ENCODE measurements at regions not wholly inside any gene's neighbourhood (a gene's known extent, or its start where the extent isn't known, plus 50 kb on each side); places are given as distances from the start of the nearest gene placed in this dataset.
"Not testable (repeated sequence)": the region's sequence is repeated elsewhere in the genome, so short reads cannot be mapped to it uniquely, and the experiment has no call there.

DNA sequence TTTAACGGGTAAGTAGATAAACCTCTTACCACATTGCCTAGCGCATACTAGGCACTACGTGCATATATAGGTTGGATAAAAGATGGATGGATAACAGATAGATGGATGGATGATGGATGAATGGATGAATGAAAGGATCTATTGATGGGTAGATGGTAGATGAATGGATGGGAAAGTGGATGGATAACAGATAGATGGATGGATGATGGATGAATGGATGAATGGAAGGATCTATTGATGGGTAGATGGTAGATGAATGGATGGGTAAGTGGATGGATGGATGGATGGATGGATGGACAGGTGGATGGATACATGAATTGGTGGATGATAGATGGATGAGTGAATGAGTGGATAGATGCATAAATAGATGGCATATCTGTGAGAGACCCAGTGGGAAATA lies 555.0 kb downstream of the MN1 start:
- in situ Hi-C loops (cut with HindIII; ENCODE audit: low pct_unique_long_range_greater_than_20kb, low sequenced_read_pairs): no loop called here

DNA sequence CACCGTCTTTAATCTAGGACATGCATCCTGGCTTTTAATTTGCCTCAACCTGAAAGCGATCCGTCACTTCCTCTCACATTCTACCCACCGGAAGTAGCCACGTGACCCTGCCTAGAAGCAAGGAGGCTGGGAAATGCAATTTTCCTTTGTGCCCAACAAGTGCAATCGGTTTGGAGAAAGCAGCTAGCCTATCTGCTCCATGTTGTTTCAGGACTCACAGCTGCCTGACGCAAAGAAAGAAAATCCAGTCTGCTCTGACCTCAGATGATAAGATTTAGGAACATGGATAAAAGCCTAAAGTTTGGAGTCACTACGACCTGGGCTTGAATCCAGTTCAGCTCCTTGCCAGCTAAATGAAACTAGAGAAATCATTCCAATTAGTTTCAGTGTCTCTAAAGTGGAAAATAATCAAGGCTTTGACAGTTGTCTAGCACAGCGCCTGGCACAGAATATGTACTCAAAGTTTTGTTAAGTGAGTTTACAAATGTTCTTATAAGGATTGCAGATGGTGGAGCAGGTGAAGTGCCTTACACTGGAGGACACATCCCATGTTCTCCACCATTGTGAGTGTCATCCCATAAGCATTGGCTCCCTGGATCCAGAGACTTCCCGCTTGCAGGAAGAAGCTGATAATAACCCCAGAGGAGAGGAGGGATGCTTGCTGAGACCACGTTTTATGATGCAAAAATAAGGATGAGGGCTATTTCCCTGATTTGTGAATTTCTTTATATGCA lies 553.7 kb downstream of the MN1 start:
- TF ChIP-seq JUND (IDR thresholded peaks at IDR 0.05; ENCODE audit: low read depth): no peak
- in situ Hi-C loops (cut with HindIII; ENCODE audit: low pct_unique_long_range_greater_than_20kb, low sequenced_read_pairs): no loop called here
- DNase-seq (ENCODE audit: low read depth in 1 of 2, low spot score in 1 of 2): no peak

More for the DNA sequence above, 555.0 kb downstream of the MN1 start:
- no peak for TF ChIP-seq JUND (IDR thresholded peaks at IDR 0.05; ENCODE audit: low read depth)
- no peak for DNase-seq (ENCODE audit: low read depth in 1 of 2, low spot score in 1 of 2)

DNA sequence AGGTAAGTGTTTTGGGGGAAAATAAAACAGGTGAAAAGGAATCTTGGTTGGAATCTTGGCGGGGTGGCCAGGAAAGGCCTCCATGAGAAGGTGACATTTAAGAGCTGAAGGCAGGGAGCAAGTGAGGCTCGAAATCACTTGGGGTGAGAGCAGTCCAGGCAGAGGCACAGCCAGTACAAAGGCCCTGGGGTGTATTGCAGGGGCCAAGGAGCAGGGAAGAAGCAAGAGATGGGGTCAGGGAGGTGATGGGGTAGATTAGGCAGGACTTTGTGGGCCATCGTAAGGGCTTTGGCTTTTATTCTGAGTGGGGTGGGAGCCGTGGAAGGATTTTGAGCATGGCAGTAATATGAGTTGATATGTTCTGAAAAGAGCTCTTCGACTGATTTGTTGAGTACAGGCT lies 551.1 kb downstream of the MN1 start:
- TF ChIP-seq JUND (IDR thresholded peaks at IDR 0.05; ENCODE audit: low read depth): no peak
- in situ Hi-C loops (cut with HindIII; ENCODE audit: low pct_unique_long_range_greater_than_20kb, low sequenced_read_pairs): no loop called here
- DNase-seq (ENCODE audit: low read depth in 1 of 2, low spot score in 1 of 2): no peak

DNA sequence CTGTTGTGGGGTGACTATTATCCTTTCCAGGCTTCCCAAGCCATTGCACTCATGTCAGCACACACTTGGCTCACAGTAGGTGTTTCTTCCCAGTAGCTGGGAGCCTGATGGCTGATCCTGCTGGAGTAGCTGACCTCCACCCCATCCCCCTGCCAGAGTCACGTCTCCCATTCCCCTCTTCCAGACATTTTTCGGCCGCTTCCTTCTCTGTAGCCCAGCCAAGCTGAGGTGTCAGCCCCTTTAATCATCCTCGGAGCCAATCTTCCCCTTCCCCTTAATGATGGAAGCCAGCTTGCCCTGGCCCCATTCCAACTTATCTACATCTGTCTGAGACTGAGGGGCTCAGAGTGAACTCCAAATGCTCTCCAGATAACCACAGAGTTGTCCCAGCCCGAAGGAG lies 550.7 kb downstream of the MN1 start:
- TF ChIP-seq JUND (IDR thresholded peaks at IDR 0.05; ENCODE audit: low read depth): no peak
- in situ Hi-C loops (cut with HindIII; ENCODE audit: low pct_unique_long_range_greater_than_20kb, low sequenced_read_pairs): no loop called here
- no peak for DNase-seq (ENCODE audit: low read depth in 1 of 2, low spot score in 1 of 2)

DNA sequence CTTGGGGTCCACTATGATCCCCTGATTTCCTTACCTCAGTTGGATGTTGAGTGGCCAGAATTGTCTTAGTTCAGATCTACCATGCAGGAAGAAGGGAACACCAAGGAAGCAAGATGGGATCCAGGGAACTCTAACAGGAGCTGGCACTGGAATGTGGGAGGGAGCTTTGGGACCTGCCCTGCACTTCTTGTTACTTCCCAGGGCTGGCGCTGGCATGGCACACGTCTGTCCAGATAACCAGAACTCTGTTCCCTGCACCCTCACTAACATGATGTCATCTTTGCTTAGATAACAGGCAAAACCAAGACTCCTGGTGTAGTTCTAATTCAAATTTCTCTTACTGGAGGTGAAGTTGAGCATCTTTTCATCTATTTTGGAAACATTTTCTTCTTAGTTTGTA lies 550.0 kb downstream of the MN1 start:
- TF ChIP-seq JUND (IDR thresholded peaks at IDR 0.05; ENCODE audit: low read depth): no peak
- no peak for DNase-seq (ENCODE audit: low read depth in 1 of 2, low spot score in 1 of 2)
- in situ Hi-C loops (cut with HindIII; ENCODE audit: low pct_unique_long_range_greater_than_20kb, low sequenced_read_pairs): no loop called here

DNA sequence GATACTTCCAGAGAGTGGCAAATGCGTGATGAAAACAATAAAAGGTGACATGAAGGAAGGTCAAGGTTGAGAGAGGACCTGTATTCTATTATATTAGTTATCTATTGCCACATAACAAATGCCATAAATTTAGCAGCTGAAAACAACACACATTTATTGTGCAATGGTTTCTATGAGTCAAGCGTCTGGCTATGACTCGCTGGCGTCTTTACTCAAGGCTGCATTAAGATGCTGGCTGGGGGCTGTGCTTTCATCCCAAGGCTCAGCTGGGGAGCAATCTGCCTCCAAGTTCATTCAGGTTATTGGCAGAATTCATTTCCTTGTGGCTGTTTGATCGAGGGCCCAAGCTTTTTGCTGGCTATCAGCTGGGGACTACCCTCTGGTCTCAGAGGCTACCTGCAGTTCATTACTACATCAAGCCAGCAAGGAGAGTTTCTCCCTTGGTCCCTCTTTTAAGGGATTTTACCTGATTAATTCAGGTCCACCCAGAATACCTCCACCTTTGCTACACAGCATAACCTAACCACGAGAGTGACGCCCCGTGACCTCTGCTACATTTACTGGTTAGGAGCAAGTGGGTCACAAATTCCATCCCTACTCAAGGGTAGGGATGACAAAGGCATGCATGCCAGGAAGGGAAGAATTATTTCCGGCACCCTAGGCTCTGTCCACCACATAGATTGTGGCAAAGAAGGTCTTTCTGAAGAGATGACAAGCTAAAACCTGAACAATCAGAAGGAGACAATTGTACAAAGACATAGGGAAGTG lies 549.1 kb downstream of the MN1 start:
- no peak for DNase-seq (ENCODE audit: low read depth in 1 of 2, low spot score in 1 of 2)
- in situ Hi-C loops (cut with HindIII; ENCODE audit: low pct_unique_long_range_greater_than_20kb, low sequenced_read_pairs): no loop called here
- TF ChIP-seq JUND (IDR thresholded peaks at IDR 0.05; ENCODE audit: low read depth): no peak

DNA sequence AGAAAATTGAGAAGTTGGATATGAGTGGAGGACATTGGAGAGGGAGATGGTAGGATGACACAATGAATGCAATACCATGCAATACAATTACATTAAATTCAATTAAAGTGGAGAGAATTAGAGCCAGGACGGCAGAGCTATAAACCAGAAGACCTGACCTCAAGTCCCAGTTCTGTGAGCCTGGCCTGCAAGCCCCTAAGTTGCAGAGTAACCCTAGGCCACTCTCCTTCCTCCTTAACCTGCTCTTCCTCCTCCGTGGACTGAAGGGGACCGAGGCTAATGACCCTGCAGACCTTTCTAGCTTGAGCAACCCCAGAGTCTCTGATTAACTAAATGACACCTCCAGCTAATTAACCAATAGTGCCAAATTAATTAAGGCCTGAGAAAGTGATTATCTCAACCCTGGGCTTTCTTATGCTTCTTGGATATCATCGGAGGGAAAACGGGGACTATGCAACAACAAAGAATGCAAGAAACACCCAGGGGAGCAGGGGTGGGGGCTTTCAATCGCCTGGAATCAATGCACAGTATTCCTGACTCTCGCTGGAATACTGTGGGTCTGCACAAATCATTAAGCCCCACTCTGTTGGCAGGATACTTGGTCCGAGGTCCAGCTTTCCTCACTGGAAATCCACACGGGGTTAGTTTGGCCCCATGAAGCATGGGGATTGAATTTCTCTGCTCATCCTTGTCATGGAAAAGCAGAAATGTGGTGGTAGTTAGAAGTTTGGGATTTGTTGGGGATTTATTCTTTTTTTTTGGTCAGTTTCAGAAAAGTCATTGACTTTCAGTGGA lies 548.3 kb downstream of the MN1 start:
- no peak for TF ChIP-seq JUND (IDR thresholded peaks at IDR 0.05; ENCODE audit: low read depth)
- no peak for DNase-seq (ENCODE audit: low read depth in 1 of 2, low spot score in 1 of 2)
- in situ Hi-C loops (cut with HindIII; ENCODE audit: low pct_unique_long_range_greater_than_20kb, low sequenced_read_pairs): no loop called here

DNA sequence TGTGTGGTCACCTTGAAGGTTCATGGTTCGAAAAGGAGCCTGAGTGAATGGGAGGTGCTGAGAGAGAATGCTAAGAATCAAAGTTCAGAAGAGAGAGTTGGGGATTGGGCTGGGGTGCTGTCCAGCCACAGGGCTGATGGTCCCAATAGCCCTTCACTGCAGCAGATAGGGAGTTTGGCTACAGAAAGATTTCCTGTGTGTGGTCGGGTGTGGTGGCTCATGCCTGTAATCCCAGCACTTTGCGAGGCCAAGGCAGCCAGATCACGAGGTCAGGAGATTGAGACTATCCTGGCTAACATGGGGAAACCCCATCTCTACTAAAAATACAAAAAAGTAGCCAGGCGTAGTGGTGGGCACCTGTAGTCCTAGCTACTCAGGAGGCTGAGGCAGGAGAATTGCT lies 547.5 kb downstream of the MN1 start:
- DNase-seq (ENCODE audit: low read depth in 1 of 2, low spot score in 1 of 2); in situ Hi-C loops (cut with HindIII; ENCODE audit: low pct_unique_long_range_greater_than_20kb, low sequenced_read_pairs): not testable (repeated sequence)

DNA sequence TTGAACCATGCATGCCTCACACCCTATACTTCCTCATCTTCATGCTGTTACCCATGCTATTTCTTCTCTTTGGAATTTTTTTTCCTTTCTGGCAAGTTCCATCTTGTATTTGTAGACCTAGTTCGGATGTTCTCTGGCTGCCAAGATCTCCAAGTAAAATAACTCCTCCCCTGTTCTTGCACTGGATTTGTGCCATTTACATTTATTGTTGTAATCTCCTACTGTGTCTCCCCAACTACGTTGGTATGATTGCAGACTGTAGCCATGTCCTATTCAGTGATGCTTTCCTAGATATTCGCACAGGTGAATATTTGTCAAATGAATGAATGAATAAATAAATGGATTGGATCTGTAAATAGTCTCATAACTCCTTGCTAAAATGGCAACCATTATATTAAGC lies 546.0 kb downstream of the MN1 start:
- in situ Hi-C loops (cut with HindIII; ENCODE audit: low pct_unique_long_range_greater_than_20kb, low sequenced_read_pairs): no loop called here
- DNase-seq (ENCODE audit: low read depth in 1 of 2, low spot score in 1 of 2): no peak
- TF ChIP-seq JUND (IDR thresholded peaks at IDR 0.05; ENCODE audit: low read depth): no peak

DNA sequence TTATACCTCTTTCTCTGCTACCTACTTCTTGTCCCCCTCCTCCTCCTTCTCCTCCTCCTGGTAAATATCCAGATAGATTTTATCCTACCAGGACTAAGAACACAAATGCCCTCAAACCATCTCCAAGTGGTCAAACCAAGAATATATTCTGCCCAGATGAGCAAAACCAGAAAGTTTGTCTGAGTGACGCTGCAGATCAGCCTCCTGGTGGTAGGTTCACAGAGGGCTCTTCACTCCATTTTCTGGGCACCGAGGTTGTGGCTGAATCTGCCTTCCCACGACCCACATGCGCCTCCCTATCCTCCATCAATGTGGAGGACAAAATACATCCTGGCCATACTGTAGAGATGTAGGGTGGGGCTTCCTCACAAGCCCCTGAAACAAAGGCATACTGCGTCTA lies 543.6 kb downstream of the MN1 start:
- no peak for TF ChIP-seq JUND (IDR thresholded peaks at IDR 0.05; ENCODE audit: low read depth)
- no peak for DNase-seq (ENCODE audit: low read depth in 1 of 2, low spot score in 1 of 2)
- in situ Hi-C loops (cut with HindIII; ENCODE audit: low pct_unique_long_range_greater_than_20kb, low sequenced_read_pairs): no loop called here

DNA sequence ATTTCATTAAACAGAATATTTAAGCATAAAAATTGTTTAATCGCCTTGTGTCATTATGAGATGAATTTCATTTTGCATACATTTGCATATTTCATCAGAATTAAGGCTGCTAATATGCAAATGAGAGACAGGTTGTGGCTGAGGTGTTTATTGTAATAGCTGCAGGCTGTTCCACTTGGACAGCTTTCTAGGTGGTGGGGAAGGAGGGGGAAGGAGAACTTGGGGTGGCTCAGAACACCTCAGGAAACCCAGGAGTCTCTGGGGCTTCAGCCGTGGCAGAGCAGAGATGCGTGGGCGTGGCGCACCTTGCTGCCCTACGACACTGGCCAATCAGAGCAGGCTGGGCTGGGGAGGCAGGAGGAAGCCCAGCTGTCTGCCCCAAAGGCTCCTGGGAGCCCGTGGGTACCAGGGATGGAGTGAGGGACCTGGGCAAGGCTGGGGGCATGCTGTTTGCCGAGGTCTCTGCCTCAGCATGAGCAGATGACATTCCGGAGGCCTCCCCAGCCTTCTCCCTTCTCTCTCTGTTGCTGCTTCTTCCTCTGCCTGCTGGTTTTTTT lies 542.9 kb downstream of the MN1 start:
- in situ Hi-C loops (cut with HindIII; ENCODE audit: low pct_unique_long_range_greater_than_20kb, low sequenced_read_pairs): no loop called here
- DNase-seq (ENCODE audit: low read depth in 1 of 2, low spot score in 1 of 2): no peak
- TF ChIP-seq JUND (IDR thresholded peaks at IDR 0.05; ENCODE audit: low read depth): no peak

DNA sequence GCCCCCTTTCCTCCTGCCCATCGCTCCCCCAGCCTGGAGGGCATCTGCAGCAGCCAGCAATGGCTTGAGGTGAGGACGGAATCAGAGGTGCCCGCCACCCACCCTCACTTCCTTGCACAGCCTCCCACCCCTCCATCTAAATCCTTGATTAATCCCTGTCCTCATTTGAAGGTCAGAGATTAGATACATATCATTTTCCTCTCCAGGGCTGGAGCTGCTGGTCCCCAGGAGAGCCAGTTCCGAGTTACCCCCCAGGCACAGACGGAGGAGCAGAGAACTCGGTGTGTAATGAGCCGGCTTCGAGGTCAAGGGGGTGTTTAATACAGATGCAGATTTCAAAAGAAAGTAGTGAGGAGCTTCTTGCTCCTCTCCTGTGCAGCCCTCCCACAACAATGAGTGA lies 542.1 kb downstream of the MN1 start:
- no peak for TF ChIP-seq JUND (IDR thresholded peaks at IDR 0.05; ENCODE audit: low read depth)
- in situ Hi-C loops (cut with HindIII; ENCODE audit: low pct_unique_long_range_greater_than_20kb, low sequenced_read_pairs): no loop called here
- DNase-seq (ENCODE audit: low read depth in 1 of 2, low spot score in 1 of 2): no peak
